MM.1S (cell line): ENCODE measurements at regions not wholly inside any gene's neighbourhood (a gene's known extent, or its start where the extent isn't known, plus 50 kb on each side); places are given as distances from the start of the nearest gene placed in this dataset.

Source experiments
- DNase-seq: peaks from one replicate; pipeline ENCODE4 v3.0.0-alpha.2; 2015
- H2AFZ ChIP-seq: fragments of 300-600 bp; sonication (generic); 2 replicates; pipeline ENCODE4 v1.6.0; 2016; ENCODE audit warnings: antibody characterized with exemption, low read length
- H3F3A ChIP-seq: fragments of 300-600 bp; sonication (generic); 2 replicates; pipeline ENCODE4 v1.6.1; 2016; ENCODE audit warnings: mild to moderate bottlenecking, antibody characterized with exemption, low read length, moderate library complexity, mixed read lengths; ENCODE audit not compliant: insufficient read depth
- H3K27ac ChIP-seq: fragments of 300-600 bp; sonication (generic); 2 replicates; pipeline ENCODE4 v1.5.1; 2016; ENCODE audit warnings: mild to moderate bottlenecking, low read length
- H3K27me3 ChIP-seq: fragments of 300-600 bp; sonication (generic); replicated peaks from 2 replicates; pipeline ENCODE4 v1.6.0; 2016; ENCODE audit warnings: low read length; ENCODE audit not compliant: insufficient read depth
- H3K36me3 ChIP-seq: fragments of 300-600 bp; sonication (generic); replicated peaks from 2 replicates; pipeline ENCODE4 v1.6.1; 2016; ENCODE audit warnings: mild to moderate bottlenecking, low read length, mixed read lengths; ENCODE audit not compliant: insufficient read depth
- H3K4me1 ChIP-seq: fragments of 300-600 bp; sonication (generic); 2 replicates; pipeline ENCODE4 v1.6.1; 2016; ENCODE audit warnings: low read length, mixed read lengths
- H3K4me2 ChIP-seq: fragments of 300-600 bp; sonication (generic); 2 replicates; pipeline ENCODE4 v1.6.0; 2016; ENCODE audit warnings: low read depth, low read length
- H3K4me3 ChIP-seq: fragments of 300-600 bp; sonication (generic); 2 replicates; pipeline ENCODE4 v1.5.1; 2016; ENCODE audit warnings: low read length, mixed read lengths
- H3K79me2 ChIP-seq: fragments of 300-600 bp; sonication (generic); 2 replicates; pipeline ENCODE4 v1.6.1; 2016; ENCODE audit warnings: mixed run types, low read length, mixed read lengths
- H3K9ac ChIP-seq: fragments of 300-600 bp; sonication (generic); 2 replicates; pipeline ENCODE4 v1.6.1; 2016; ENCODE audit warnings: low read length, mixed read lengths
- H3K9me2 ChIP-seq: fragments of 300-600 bp; sonication (generic); replicated peaks from 2 replicates; pipeline ENCODE4 v1.6.1; 2016; ENCODE audit warnings: mild to moderate bottlenecking, low read length, mixed read lengths; ENCODE audit not compliant: insufficient read depth
- H3K9me3 ChIP-seq: fragments of 300-600 bp; sonication (generic); replicated peaks from 2 replicates; pipeline ENCODE4 v1.6.1; 2016; ENCODE audit warnings: mild to moderate bottlenecking, low read length, mixed read lengths; ENCODE audit not compliant: insufficient read depth
- H4K20me1 ChIP-seq: fragments of 300-600 bp; sonication (generic); 2 replicates; pipeline ENCODE4 v1.6.1; 2016; ENCODE audit warnings: mild to moderate bottlenecking, low read length, moderate library complexity, mixed read lengths; ENCODE audit not compliant: insufficient read depth
- CTCF ChIP-seq: fragments of 300-600 bp; sonication (generic); IDR thresholded peaks from 2 replicates; pipeline ENCODE4 v1.5.1; 2016; ENCODE audit warnings: antibody characterized with exemption, low read length, mixed read lengths
- EZH2 ChIP-seq: fragments of 300-600 bp; sonication (generic); optimal IDR thresholded peaks from 2 replicates; pipeline ENCODE3; 2017; ENCODE audit warnings: low read depth, mild to moderate bottlenecking, antibody characterized with exemption, low read length, mixed read lengths
- EZH2phosphoT487 ChIP-seq: fragments of 300-600 bp; sonication (generic); IDR thresholded peaks from 2 replicates; pipeline ENCODE4 v1.6.1; 2018; ENCODE audit warnings: antibody characterized with exemption, low read length

GRCh38 chrX:4005281-4005680 lies 291.8 kb upstream of the PRKX start:
- TF ChIP-seq CTCF (no peak), EZH2phosphoT487 (no peak), EZH2 (no peak)
- DNase-seq: no peak
- Histone ChIP-seq H3K79me2 (no peaks in the 10 kb centered on the region), H3K9me3 (no peaks in the 10 kb centered on the region), H2AFZ (no peak overlapping the region), H3K27me3 (no peaks in the 10 kb centered on the region), H3K36me3 (no peaks in the 10 kb centered on the region), H3K4me1 (no peaks in the 10 kb centered on the region), H3K9me2 (no peaks in the 10 kb centered on the region), H3K27ac (no peak overlapping the region), H3K4me2 (no peak overlapping the region), H3K9ac (no peak overlapping the region), H3F3A (no peaks in the 10 kb centered on the region), H4K20me1 (no peaks in the 10 kb centered on the region), H3K4me3 (no peak overlapping the region)

- Histone ChIP-seq H3K9ac (no peak overlapping the region), H3K9me3 (no peaks in the 10 kb centered on the region), H3K4me1 (no peaks in the 10 kb centered on the region), H3K4me2 (no peak overlapping the region), H3K27ac (no peak overlapping the region), H3K36me3 (no peaks in the 10 kb centered on the region), H3F3A (no peaks in the 10 kb centered on the region), H3K27me3 (no peaks in the 10 kb centered on the region), H2AFZ (no peak overlapping the region), H3K79me2 (no peaks in the 10 kb centered on the region), H3K9me2 (no peaks in the 10 kb centered on the region), H4K20me1 (no peaks in the 10 kb centered on the region), H3K4me3 (no peak overlapping the region)
- TF ChIP-seq EZH2phosphoT487 (no peak), EZH2 (no peak), CTCF (no peak)
- DNase-seq: no peak
Measured at GRCh38 chrX:4004822-4005221, 291.4 kb upstream of the PRKX start.

GRCh38 chrX:3994315-3994714 lies 280.9 kb upstream of the PRKX start:
- H3K27me3 ChIP-seq: no peaks in the 10 kb centered on the region
- no peaks in the 10 kb centered on the region for H3K4me1 ChIP-seq
- H3K79me2 ChIP-seq: no peaks in the 10 kb centered on the region
- no peak overlapping the region for H3K4me2 ChIP-seq
- H3K36me3 ChIP-seq: no peaks in the 10 kb centered on the region
- no peaks in the 10 kb centered on the region for H3F3A ChIP-seq
- no peak overlapping the region for H3K9ac ChIP-seq
- H3K9me3 ChIP-seq: no peaks in the 10 kb centered on the region
- no peaks in the 10 kb centered on the region for H4K20me1 ChIP-seq
- H3K9me2 ChIP-seq: no peaks in the 10 kb centered on the region
- no peak overlapping the region for H2AFZ ChIP-seq
- no peak for DNase-seq
- H3K4me3 ChIP-seq: no peak overlapping the region
- TF ChIP-seq EZH2phosphoT487 (no peak), CTCF (no peak), EZH2 (no peak)
- no peak overlapping the region for H3K27ac ChIP-seq
